GM06990 (cell line): ENCODE measurements at regions not wholly inside any gene's neighbourhood (a gene's known extent, or its start where the extent isn't known, plus 50 kb on each side); places are given as distances from the start of the nearest gene placed in this dataset.

Experiments used
- DNase-seq: peaks from one replicate; pipeline ENCODE4 v3.0.0-alpha.2; 2011; ENCODE audit not compliant: insufficient read length; ENCODE audit errors: extremely low read depth
- H3K27me3 ChIP-seq: replicated peaks from 2 replicates; pipeline ENCODE4 v1.6.0; 2011; ENCODE audit warnings: low read length; ENCODE audit not compliant: control insufficient read depth, insufficient read depth
- H3K36me3 ChIP-seq: 2 replicates; pipeline ENCODE4 v1.5.1; 2011; ENCODE audit warnings: low read length; ENCODE audit not compliant: control insufficient read depth, insufficient read depth
- H3K4me3 ChIP-seq: replicated peaks from 2 replicates; pipeline ENCODE4 v1.5.1; 2011; ENCODE audit warnings: low read depth, mild to moderate bottlenecking, control low read depth, low read length
- CTCF ChIP-seq: IDR thresholded peaks from 2 replicates; pipeline ENCODE4 v1.5.1; 2011; ENCODE audit warnings: low read length, control low read depth, mild to moderate bottlenecking, inconsistent platforms; ENCODE audit not compliant: insufficient read depth, poor library complexity, severe bottlenecking

GRCh38 chr15:94912760-94913159 is 681.4 kb downstream of the MCTP2 start:
- no peak overlapping the region for H3K4me3 ChIP-seq
- no peak for DNase-seq
- H3K36me3 ChIP-seq = no peaks in the 10 kb centered on the region
- no peaks in the 10 kb centered on the region for H3K27me3 ChIP-seq
- no peak for TF ChIP-seq CTCF

DNA sequence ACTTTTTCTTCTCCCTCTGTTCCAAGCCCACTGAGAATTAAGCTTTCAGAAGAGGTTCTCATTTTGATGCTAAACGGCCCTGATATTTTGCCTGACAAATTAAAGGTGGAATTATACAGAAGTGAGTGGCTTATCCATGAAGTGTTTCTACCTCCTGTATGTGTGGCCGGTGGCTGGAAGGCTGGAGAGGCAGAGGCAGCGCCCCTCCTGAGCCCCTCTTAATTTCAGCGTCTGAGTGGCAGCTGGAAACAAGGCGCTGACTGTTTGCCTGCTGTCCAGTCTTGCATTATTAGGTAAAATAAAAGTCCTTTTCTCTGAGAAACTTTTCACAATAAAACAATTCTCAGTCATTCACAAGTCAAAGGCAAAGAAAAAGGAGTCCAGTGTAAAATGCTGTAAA is 685.7 kb downstream of the MCTP2 start:
- no peak for DNase-seq
- TF ChIP-seq CTCF = no peak
- Histone ChIP-seq H3K36me3 (no peaks in the 10 kb centered on the region), H3K4me3 (no peak overlapping the region), H3K27me3 (no peaks in the 10 kb centered on the region)

DNA sequence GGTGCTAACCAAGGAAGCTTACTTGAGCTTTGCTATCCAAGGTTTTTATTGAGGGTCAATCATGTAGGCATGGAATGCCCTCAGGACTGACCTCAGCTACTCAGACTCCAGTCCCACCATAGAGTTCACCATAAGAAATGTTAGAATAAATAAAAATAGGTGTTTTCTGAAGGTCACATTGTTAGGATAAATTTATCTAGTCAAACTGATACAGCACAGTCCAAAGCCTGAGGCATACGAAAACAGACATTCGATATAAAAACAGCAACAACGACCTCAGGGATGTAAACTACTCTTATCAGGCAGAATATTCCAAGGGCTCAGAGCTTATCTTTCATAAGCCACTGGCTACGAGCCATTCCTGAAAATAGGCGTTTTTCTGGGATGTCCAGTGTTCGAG is 690.6 kb downstream of the MCTP2 start:
- Histone ChIP-seq H3K36me3 (no peaks in the 10 kb centered on the region), H3K27me3 (no peaks in the 10 kb centered on the region), H3K4me3 (no peak overlapping the region)
- no peak for DNase-seq
- no peak for TF ChIP-seq CTCF

- Histone ChIP-seq H3K27me3 (no peaks in the 10 kb centered on the region), H3K4me3 (no peak overlapping the region), H3K36me3 (no peaks in the 10 kb centered on the region)
- no peak for DNase-seq
- no peak for TF ChIP-seq CTCF
These were observed 692.7 kb downstream of the MCTP2 start for GRCh38 chr15:94924057-94924456.

DNA sequence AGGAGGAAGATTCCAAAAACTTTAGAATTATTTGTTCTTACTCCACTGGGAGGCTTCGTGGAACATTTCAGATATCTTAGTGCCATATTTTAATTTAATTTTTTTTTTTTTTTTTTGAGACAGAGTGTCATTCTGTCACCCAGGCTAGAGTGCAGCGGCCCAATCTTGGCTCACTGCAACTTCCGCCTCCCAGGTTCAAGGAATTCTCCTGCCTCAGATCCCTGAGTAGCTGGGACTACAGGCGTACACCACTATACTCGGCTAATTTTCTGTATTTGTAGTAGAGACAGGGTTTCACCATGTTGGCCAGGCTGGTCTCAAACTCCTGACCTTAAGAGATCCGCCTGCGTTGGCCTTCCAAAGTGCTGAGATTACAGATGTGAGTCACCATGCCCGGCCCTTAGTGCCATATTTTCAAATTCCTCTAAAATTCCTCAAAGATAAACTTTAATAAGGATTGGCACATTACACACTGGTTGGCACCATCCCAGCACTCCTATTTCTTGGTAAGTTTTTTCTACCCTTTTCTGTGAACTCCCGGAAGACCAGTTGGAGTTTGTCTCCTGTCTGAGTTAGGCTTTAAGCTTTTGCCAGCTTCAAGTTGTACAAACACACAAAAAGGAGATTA is 693.7 kb downstream of the MCTP2 start:
- no peaks in the 10 kb centered on the region for H3K27me3 ChIP-seq

More for the DNA sequence above, 693.7 kb downstream of the MCTP2 start:
- DNase-seq = no peak
- Histone ChIP-seq H3K4me3 (no peak overlapping the region), H3K36me3 (no peaks in the 10 kb centered on the region)
- TF ChIP-seq CTCF = no peak
